ENCODE measurements at regions not wholly inside any gene's neighbourhood (a gene's known extent, or its start where the extent isn't known, plus 50 kb on each side); places are given as distances from the start of the nearest gene placed in this dataset.

GRCh38 chr13:111924678-111925075 is 142.3 kb upstream of the SOX1 start:
- intact Hi-C loops (cut with DNase I; ENCODE audit: low total_unique reads), result no loop called here
- WGBS, 2 donors (ENCODE audit: low coverage in 1 of 2), result 64% methylated on average over 6 of the region's 6 CpGs; no CpG with 5 or more reads in 1 of the 2 donors
- DNase-seq, result no peak
- no peak for TF ChIP-seq POLR2A (IDR thresholded peaks at IDR 0.05)
- no peak for TF ChIP-seq EP300 (IDR thresholded peaks at IDR 0.05; ENCODE audit: low read depth)
- TF ChIP-seq CTCF (IDR thresholded peaks at IDR 0.05), result no peak
- no peak for TF ChIP-seq POLR2AphosphoS5 (IDR thresholded peaks at IDR 0.05)
- Histone ChIP-seq H3K36me3 (no peaks in the 10 kb centered on the region), H3K4me3 (no peak overlapping the region), H3K4me1 (no peaks in the 10 kb centered on the region), H3K27me3 (no peaks in the 10 kb centered on the region), H3K9me3 (no peaks in the 10 kb centered on the region), H3K27ac (no peak overlapping the region)
- in situ Hi-C loops (cut with MboI; ENCODE audit: low pct_ligation_motif_present in 1 of 4, low pct_unique_long_range_greater_than_20kb in 1 of 4, low sequenced_read_pairs in 3 of 4), result no loop called here

- no peak for TF ChIP-seq POLR2A (IDR thresholded peaks at IDR 0.05)
- Histone ChIP-seq H3K4me1 (no peaks in the 10 kb centered on the region), H3K4me3 (no peak overlapping the region), H3K9me3 (no peaks in the 10 kb centered on the region), H3K27ac (no peak overlapping the region), H3K27me3 (no peaks in the 10 kb centered on the region), H3K36me3 (no peaks in the 10 kb centered on the region)
- in situ Hi-C loops (cut with MboI; ENCODE audit: low pct_ligation_motif_present in 1 of 4, low pct_unique_long_range_greater_than_20kb in 1 of 4, low sequenced_read_pairs in 3 of 4), result no loop called here
- no peak for DNase-seq
- intact Hi-C loops (cut with DNase I; ENCODE audit: low total_unique reads), result no loop called here
- WGBS, 2 donors (ENCODE audit: low coverage in 1 of 2), result 80 to 87% methylated on average over 1 to 13 of the region's 13 CpGs
Measured at GRCh38 chr13:111925146-111925875, 141.6 kb upstream of the SOX1 start.

GRCh38 chr13:111926501-111927180 is 140.3 kb upstream of the SOX1 start:
- DNase-seq, result no peak
- H3K36me3 ChIP-seq, result no peaks in the 10 kb centered on the region
- in situ Hi-C loops (cut with MboI; ENCODE audit: low pct_ligation_motif_present in 1 of 4, low pct_unique_long_range_greater_than_20kb in 1 of 4, low sequenced_read_pairs in 3 of 4), result no loop called here
- WGBS, 2 donors (ENCODE audit: low coverage in 1 of 2), result 73 to 81% methylated on average over 9 to 15 of the region's 15 CpGs
- no peaks in the 10 kb centered on the region for H3K27me3 ChIP-seq
- no peak for TF ChIP-seq POLR2AphosphoS5 (IDR thresholded peaks at IDR 0.05)
- no peak for TF ChIP-seq POLR2A (IDR thresholded peaks at IDR 0.05)
- no peak for TF ChIP-seq CTCF (IDR thresholded peaks at IDR 0.05)
- no peak for TF ChIP-seq EP300 (IDR thresholded peaks at IDR 0.05; ENCODE audit: low read depth)
- H3K9me3 ChIP-seq, result peaks cover 0 to under 1% of the 10 kb centered on the region in 2 donors
- intact Hi-C loops (cut with DNase I; ENCODE audit: low total_unique reads), result no loop called here
- H3K4me3 ChIP-seq, result no peak overlapping the region
- H3K27ac ChIP-seq, result no peak overlapping the region
- no peaks in the 10 kb centered on the region for H3K4me1 ChIP-seq

- no peak overlapping the region for H3K4me3 ChIP-seq
- peaks cover 0 to 4% of the 10 kb centered on the region in 2 donors for H3K9me3 ChIP-seq
- no peaks in the 10 kb centered on the region for H3K27me3 ChIP-seq
- intact Hi-C loops (cut with DNase I; ENCODE audit: low total_unique reads), result no loop called here
- TF ChIP-seq POLR2A (IDR thresholded peaks at IDR 0.05), result no peak
- no peak for TF ChIP-seq EP300 (IDR thresholded peaks at IDR 0.05; ENCODE audit: low read depth)
- TF ChIP-seq POLR2AphosphoS5 (IDR thresholded peaks at IDR 0.05), result no peak
- TF ChIP-seq CTCF (IDR thresholded peaks at IDR 0.05), result no peak
- H3K27ac ChIP-seq, result no peak overlapping the region
- in situ Hi-C loops (cut with MboI; ENCODE audit: low pct_ligation_motif_present in 1 of 4, low pct_unique_long_range_greater_than_20kb in 1 of 4, low sequenced_read_pairs in 3 of 4), result no loop called here
- H3K4me1 ChIP-seq, result no peaks in the 10 kb centered on the region
- H3K36me3 ChIP-seq, result no peaks in the 10 kb centered on the region
- WGBS, 2 donors (ENCODE audit: low coverage in 1 of 2), result 85 to 89% methylated on average over 7 to 12 of the region's 12 CpGs
- no peak for DNase-seq
Measured at GRCh38 chr13:111927181-111927540, 139.8 kb upstream of the SOX1 start.
